ENCODE measurements at regions not wholly inside any gene's neighbourhood (a gene's known extent, or its start where the extent isn't known, plus 50 kb on each side); places are given as distances from the start of the nearest gene placed in this dataset.

DNA sequence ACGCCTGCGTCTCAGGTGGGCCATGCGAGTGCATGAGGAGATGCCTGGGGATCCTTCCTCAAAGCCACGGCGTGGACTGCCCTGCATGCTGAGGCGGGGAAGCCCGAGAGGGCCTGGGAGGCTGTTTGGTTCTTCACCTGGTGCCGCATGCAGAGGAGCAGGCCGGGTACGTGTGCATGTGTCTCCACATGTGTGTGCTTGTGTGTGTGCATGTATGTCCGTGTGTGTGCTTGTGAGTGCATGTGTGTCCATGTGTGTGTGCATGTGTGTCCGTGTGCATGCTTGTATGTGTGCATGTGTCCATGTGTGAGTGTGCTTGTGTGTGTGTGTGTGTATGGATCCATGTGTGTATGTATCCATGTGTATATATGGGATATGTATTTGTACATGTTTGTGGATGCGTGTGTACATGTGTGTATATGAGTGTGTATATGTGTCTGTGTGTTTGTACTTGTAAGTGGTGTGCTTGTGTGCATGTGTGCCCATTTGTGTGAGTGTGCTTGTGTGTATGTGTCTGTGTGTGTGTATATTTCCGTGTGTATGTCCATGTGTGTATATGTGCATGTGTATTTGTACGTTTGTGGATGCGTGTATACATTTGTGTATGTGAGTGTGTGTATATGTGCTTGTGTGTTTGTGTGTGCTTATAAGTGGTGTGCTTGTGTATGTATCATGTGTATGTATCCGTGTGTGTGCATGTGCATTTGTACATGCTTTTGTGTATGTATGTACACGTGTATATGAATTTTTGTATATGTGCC lies 79.0 kb downstream of the PTGR3 start:
- no peak overlapping the region for H3K27ac ChIP-seq
- H3K9me3 ChIP-seq: no peaks in the 10 kb centered on the region
- no peak overlapping the region for H3K4me3 ChIP-seq
- WGBS, 2 donors (ENCODE audit: low coverage in 1 of 2): 87 to 88% methylated on average over 6 to 10 of the region's 18 CpGs
- no peak for ATAC-seq
- peaks cover 4% of the 10 kb centered on the region for H3K27me3 ChIP-seq
- H3K36me3 ChIP-seq: no peaks in the 10 kb centered on the region
- no peak for TF ChIP-seq POLR2A (IDR thresholded peaks at IDR 0.05)
- TF ChIP-seq, protein P1, sequence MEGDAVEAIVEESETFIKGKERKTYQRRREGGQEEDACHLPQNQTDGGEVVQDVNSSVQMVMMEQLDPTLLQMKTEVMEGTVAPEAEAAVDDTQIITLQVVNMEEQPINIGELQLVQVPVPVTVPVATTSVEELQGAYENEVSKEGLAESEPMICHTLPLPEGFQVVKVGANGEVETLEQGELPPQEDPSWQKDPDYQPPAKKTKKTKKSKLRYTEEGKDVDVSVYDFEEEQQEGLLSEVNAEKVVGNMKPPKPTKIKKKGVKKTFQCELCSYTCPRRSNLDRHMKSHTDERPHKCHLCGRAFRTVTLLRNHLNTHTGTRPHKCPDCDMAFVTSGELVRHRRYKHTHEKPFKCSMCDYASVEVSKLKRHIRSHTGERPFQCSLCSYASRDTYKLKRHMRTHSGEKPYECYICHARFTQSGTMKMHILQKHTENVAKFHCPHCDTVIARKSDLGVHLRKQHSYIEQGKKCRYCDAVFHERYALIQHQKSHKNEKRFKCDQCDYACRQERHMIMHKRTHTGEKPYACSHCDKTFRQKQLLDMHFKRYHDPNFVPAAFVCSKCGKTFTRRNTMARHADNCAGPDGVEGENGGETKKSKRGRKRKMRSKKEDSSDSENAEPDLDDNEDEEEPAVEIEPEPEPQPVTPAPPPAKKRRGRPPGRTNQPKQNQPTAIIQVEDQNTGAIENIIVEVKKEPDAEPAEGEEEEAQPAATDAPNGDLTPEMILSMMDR (IDR thresholded peaks at IDR 0.05): no peak
- TF ChIP-seq EP300 (IDR thresholded peaks at IDR 0.05): no peak
- no peak for TF ChIP-seq POLR2AphosphoS5 (IDR thresholded peaks at IDR 0.05)
- H3K4me1 ChIP-seq: peaks cover 0 to 8% (median 0%) of the 10 kb centered on the region in 3 donors

DNA sequence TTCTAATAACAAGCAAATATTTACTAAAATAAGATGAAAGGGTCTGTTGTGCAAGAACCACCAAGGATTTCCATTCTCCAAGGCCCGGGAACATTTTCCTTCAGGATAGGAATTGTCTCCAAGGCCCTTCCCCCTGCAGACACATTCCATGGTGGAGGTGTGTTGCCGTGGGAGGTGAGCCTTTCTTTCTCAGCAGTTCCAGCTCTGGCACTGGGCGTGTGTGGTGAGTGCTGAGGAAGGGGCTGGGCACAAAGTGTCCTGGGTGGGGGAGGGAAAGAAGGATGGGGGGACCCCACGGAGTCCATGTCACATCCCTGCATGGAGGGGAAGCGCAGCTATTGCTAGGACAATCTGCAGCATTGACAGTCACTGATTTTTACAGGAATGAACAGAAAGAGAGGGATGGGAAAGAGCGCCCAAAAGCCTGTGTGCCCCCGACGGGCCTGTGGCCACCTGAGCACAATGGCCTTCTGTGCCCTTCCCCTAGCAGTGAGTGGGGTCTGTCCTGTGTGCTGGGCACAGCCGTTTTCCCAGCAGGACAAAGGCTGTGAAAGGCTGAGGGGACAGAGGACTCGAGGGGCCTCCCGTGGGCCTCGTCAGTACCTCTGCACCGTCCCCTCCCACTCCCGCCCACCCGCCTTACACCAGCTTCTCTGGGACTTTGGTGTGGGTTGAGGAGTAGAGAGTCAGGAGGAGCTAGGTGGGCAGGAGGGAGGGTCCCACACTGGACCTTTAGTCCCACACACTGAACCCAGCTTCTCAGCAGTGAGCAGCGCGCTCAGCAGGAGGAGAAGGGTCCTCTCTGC lies 79.8 kb downstream of the PTGR3 start:
- 82% methylated on average over 10 of the region's 17 CpGs; no CpG with 5 or more reads in 1 of the 2 donors for WGBS, 2 donors (ENCODE audit: low coverage in 1 of 2)

DNA sequence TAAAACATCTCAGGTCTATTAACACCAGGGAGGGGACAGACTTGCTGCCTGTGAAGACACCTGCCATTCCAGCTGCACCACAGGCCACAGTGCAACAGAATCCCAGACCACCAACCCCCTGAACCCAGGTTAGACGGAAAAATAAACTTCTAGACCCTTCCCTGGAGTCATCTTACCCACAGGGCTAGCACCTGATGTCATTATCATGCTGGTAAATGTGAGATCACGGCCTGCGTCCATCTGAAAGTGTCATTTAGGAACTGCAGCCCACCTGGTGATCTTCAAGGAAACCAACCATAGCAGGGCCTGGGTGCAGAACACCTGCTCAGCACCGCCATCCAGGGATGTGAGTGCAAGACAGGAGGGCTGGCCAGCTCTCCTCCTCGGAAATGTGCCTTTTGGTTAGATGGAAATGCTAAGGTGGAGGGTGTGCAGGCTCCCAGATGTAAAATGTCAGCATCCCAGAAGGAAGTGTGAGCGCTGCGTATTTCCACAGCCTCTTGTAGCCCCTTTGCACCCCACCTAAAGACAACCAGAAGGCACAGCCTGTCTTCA lies 80.8 kb downstream of the PTGR3 start:
- no peaks in the 10 kb centered on the region for H3K9me3 ChIP-seq
- 60 to 80% methylated on average over 1 to 2 of the region's 7 CpGs for WGBS, 2 donors (ENCODE audit: low coverage in 1 of 2)
- no peak for ATAC-seq
- H3K27ac ChIP-seq: no peak overlapping the region
- peaks cover 0 to 8% (median 0%) of the 10 kb centered on the region in 3 donors for H3K4me1 ChIP-seq
- no peaks in the 10 kb centered on the region for H3K36me3 ChIP-seq
- TF ChIP-seq, protein P1 (IDR thresholded peaks at IDR 0.05): no peak
- no peak for TF ChIP-seq EP300 (IDR thresholded peaks at IDR 0.05)
- H3K27me3 ChIP-seq: peaks cover 4% of the 10 kb centered on the region
- no peak overlapping the region for H3K4me3 ChIP-seq

More for the DNA sequence above, 79.8 kb downstream of the PTGR3 start:
- Histone ChIP-seq H3K9me3 (no peaks in the 10 kb centered on the region), H3K27me3 (peaks cover 4% of the 10 kb centered on the region), H3K4me3 (no peak overlapping the region), H3K4me1 (peaks cover 0 to 8% (median 0%) of the 10 kb centered on the region in 3 donors), H3K36me3 (no peaks in the 10 kb centered on the region), H3K27ac (no peak overlapping the region)
- TF ChIP-seq POLR2A (IDR thresholded peaks at IDR 0.05): no peak
- TF ChIP-seq EP300 (IDR thresholded peaks at IDR 0.05): no peak
- TF ChIP-seq, protein P1 (IDR thresholded peaks at IDR 0.05): no peak
- no peak for TF ChIP-seq POLR2AphosphoS5 (IDR thresholded peaks at IDR 0.05)
- ATAC-seq: no peak

DNA sequence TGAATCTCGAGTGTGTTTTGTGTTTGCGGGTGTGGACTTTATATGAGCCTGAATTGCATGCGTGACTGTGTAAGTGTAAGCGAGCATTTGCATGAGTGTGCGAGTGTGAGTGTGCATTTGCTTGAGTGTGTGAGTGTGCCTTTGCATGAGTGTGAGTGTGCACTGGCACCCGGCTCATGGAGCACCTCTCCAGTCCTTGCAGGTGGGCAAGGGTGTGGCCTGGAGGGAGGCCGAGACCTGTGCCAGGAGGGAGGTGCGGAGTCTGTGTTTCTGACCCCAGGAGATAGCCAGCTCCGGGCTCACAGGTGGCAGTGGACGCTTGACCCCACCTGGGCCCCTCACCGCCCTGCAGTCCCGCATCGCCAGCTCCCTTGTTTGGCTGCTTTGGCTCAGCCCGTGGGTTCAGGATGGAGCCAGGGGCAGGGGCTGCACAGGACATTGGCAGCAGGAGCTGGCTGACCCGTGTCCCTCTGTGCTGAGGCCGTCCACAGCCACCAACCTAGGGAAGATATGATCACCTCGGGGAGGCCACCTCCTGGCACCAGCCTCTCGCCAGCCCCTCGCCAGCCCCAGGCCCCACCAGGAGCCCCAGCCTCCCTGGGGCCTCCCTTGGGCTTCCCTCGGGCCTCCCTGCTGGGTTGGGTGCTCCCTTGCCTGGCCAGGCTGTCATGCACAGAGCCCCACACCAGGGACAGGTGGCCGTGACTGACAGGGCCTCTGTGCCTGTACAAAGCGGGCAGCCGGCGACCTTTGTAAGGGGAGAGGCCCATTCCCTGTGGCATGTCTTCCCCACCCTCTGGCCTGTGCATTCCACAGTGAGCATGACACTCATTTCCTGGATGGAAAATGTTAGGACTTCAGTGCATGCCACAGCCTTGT lies 81.6 kb downstream of the PTGR3 start:
- 89 to 100% methylated on average over 1 to 3 of the region's 24 CpGs for WGBS, 2 donors (ENCODE audit: low coverage in 1 of 2)
- no peak for ATAC-seq
- no peaks in the 10 kb centered on the region for H3K36me3 ChIP-seq

More for the DNA sequence above, 81.6 kb downstream of the PTGR3 start:
- peaks cover 0 to 8% (median 0%) of the 10 kb centered on the region in 3 donors for H3K4me1 ChIP-seq
- no peak overlapping the region for H3K27ac ChIP-seq
- no peak overlapping the region for H3K4me3 ChIP-seq
- TF ChIP-seq EP300 (IDR thresholded peaks at IDR 0.05) (no peak), POLR2AphosphoS5 (IDR thresholded peaks at IDR 0.05) (no peak)
- TF ChIP-seq, protein P1 (IDR thresholded peaks at IDR 0.05): no peak
- H3K27me3 ChIP-seq: peaks cover 4% of the 10 kb centered on the region
- H3K9me3 ChIP-seq: no peaks in the 10 kb centered on the region

All from gastroesophageal sphincter (tissue), 4 donors.